GM23338 (cell line): ENCODE measurements at regions not wholly inside any gene's neighbourhood (a gene's known extent, or its start where the extent isn't known, plus 50 kb on each side); places are given as distances from the start of the nearest gene placed in this dataset.
A peak's percentile ranks its signal among the peaks of the same experiment; 100 is the strongest.

Source experiments
- ATAC-seq: fragments of 200-7000 bp; cut with Tn5 transposase; 3 replicates; pipeline ENCODE4 v1.9.1; 2020
- DNase-seq: peaks from one replicate; pipeline ENCODE4 v3.0.0-alpha.2; 2015; ENCODE audit warnings: low spot score
- H2AFZ ChIP-seq: fragments of 200-600 bp; sonication (generic); 2 replicates; pipeline ENCODE4 v1.8.0; 2016; ENCODE audit warnings: antibody characterized with exemption, mild to moderate bottlenecking, moderate library complexity
- H3F3A ChIP-seq: fragments of 200-600 bp; sonication (generic); replicated peaks from 2 replicates; pipeline ENCODE4 v1.8.0; 2017; ENCODE audit warnings: antibody characterized with exemption, mixed run types, low read depth
- H3K27ac ChIP-seq: fragments of 200-600 bp; sonication (generic); 2 replicates; pipeline ENCODE4 v1.6.1; 2016; ENCODE audit warnings: low read depth
- H3K27me3 ChIP-seq: fragments of 200-600 bp; sonication (generic); 2 replicates; pipeline ENCODE4 v1.8.0; 2016; ENCODE audit warnings: mild to moderate bottlenecking, mixed run types, moderate library complexity; ENCODE audit not compliant: insufficient read depth
- H3K36me3 ChIP-seq: fragments of 200-600 bp; sonication (generic); 2 replicates; pipeline ENCODE4 v1.8.0; 2016; ENCODE audit warnings: mild to moderate bottlenecking; ENCODE audit not compliant: insufficient read depth
- H3K4me1 ChIP-seq: fragments of 200-600 bp; sonication (generic); 2 replicates; pipeline ENCODE4 v1.8.0; 2016; ENCODE audit warnings: mild to moderate bottlenecking, moderate library complexity; ENCODE audit not compliant: insufficient read depth
- H3K4me2 ChIP-seq: fragments of 200-600 bp; sonication (generic); 2 replicates; pipeline ENCODE4 v1.7.1; 2017; ENCODE audit warnings: mixed run types
- H3K4me3 ChIP-seq: fragments of 200-600 bp; sonication (generic); 2 replicates; pipeline ENCODE4 v1.6.1; 2016; ENCODE audit warnings: mixed run types
- H3K79me2 ChIP-seq: fragments of 200-600 bp; sonication (generic); replicated peaks from 2 replicates; pipeline ENCODE4 v1.8.0; 2017; ENCODE audit warnings: mild to moderate bottlenecking; ENCODE audit not compliant: insufficient read depth
- H3K9me2 ChIP-seq: fragments of 200-600 bp; sonication (generic); 2 replicates; pipeline ENCODE4 v1.8.0; 2017; ENCODE audit not compliant: insufficient read depth
- H4K20me1 ChIP-seq: fragments of 200-600 bp; sonication (generic); replicated peaks from 2 replicates; pipeline ENCODE4 v1.8.0; 2017; ENCODE audit warnings: mild to moderate bottlenecking; ENCODE audit not compliant: insufficient read depth
- H3K27ac Mint-ChIP-seq: 2 replicates; pipeline ENCODE4 v1.8.0; 2020; ENCODE audit warnings: inconsistent platforms, mild to moderate bottlenecking, moderate library complexity, mixed read lengths
- H3K27me3 Mint-ChIP-seq: 3 replicates; pipeline ENCODE4 v1.8.0; 2022; ENCODE audit warnings: low read depth, mild to moderate bottlenecking, moderate library complexity, mixed read lengths, inconsistent platforms; ENCODE audit not compliant: insufficient read depth, poor library complexity
- H3K36me3 Mint-ChIP-seq: 3 replicates; pipeline ENCODE4 v1.8.0; 2021; ENCODE audit warnings: low read depth, mild to moderate bottlenecking, inconsistent platforms, moderate library complexity, mixed read lengths
- H3K4me1 Mint-ChIP-seq: 3 replicates; pipeline ENCODE4 v1.8.0; 2020; ENCODE audit warnings: mild to moderate bottlenecking, inconsistent platforms, mixed read lengths
- H3K4me3 Mint-ChIP-seq: 3 replicates; pipeline ENCODE4 v1.8.0; 2021; ENCODE audit warnings: moderate library complexity, mild to moderate bottlenecking, inconsistent platforms, mixed read lengths
- H3K9me3 Mint-ChIP-seq: 3 replicates; pipeline ENCODE4 v1.8.0; 2020; ENCODE audit warnings: moderate library complexity, mild to moderate bottlenecking, inconsistent platforms, mixed read lengths
- CTCF ChIP-seq, 2 experiments: fragments of 200-600 bp in 1 of 2; sonication (generic) in 1 of 2; conservative IDR thresholded peaks; 2 replicates each; pipeline versions ENCODE4 v1.5.1 to v1.6.1; 2016 to 2017; ENCODE audit warnings: antibody characterized with exemption in 2 of 2, low read depth in 2 of 2, mild to moderate bottlenecking in 2 of 2, moderate library complexity in 1 of 2
- ETS1 ChIP-seq: IDR thresholded peaks from 2 replicates; pipeline ENCODE4 v1.6.1; 2016; ENCODE audit warnings: antibody characterized with exemption
- EZH2 ChIP-seq: fragments of 200-600 bp; sonication (generic); IDR thresholded peaks from one replicate; pipeline ENCODE4 v1.8.0; 2017; ENCODE audit warnings: antibody characterized with exemption, mild to moderate bottlenecking, low read depth; ENCODE audit not compliant: unreplicated experiment
- EZH2phosphoT487 ChIP-seq: fragments of 200-600 bp; sonication (generic); IDR thresholded peaks from one replicate; pipeline ENCODE4 v1.8.1; 2018; ENCODE audit warnings: antibody characterized with exemption; ENCODE audit not compliant: unreplicated experiment
- JUNB ChIP-seq: IDR thresholded peaks from one replicate; pipeline ENCODE4 v1.6.1; 2016; ENCODE audit warnings: antibody characterized with exemption; ENCODE audit not compliant: unreplicated experiment
- NANOG ChIP-seq: IDR thresholded peaks from 2 replicates; pipeline ENCODE4 v1.6.1; 2016; ENCODE audit warnings: antibody characterized with exemption, borderline replicate concordance
- POLR2AphosphoS5 ChIP-seq: IDR thresholded peaks from 2 replicates; pipeline ENCODE4 v1.6.1; 2016; ENCODE audit warnings: antibody characterized with exemption, low read depth
- REST ChIP-seq: IDR thresholded peaks from one replicate; pipeline ENCODE4 v1.6.1; 2018; ENCODE audit warnings: antibody characterized with exemption; ENCODE audit not compliant: unreplicated experiment
- STAT1 ChIP-seq: IDR thresholded peaks from one replicate; pipeline ENCODE4 v1.6.1; 2016; ENCODE audit warnings: antibody characterized with exemption; ENCODE audit not compliant: unreplicated experiment
- ZNF114 ChIP-seq: fragments of 250-450 bp; sonication (Bioruptor Pico); IDR thresholded peaks from 2 replicates; pipeline ENCODE4 v1.5.0; 2020; ENCODE audit warnings: mild to moderate bottlenecking, moderate library complexity
- ZNF331 ChIP-seq: fragments of 250-450 bp; sonication (Bioruptor Pico); IDR thresholded peaks from 2 replicates; pipeline ENCODE4 v1.5.0; 2020; ENCODE audit warnings: low read depth, mild to moderate bottlenecking, moderate library complexity
- ZNF462 ChIP-seq: fragments of 250-450 bp; sonication (Bioruptor Pico); IDR thresholded peaks from 2 replicates; pipeline ENCODE4 v1.5.0; 2020; ENCODE audit warnings: mild to moderate bottlenecking, moderate library complexity

GRCh38 chr11:22477312-22477711 lies 139.1 kb downstream of the SLC17A6 start (continued):
- TF ChIP-seq ZNF462 (CRISPR knock-in tag) (no peak), EZH2 (no peak), STAT1 (no peak), REST (no peak), ZNF114 (no peak)

- 0 out of 2 replicates have a peak overlapping the region, but pooled peaks have one; percentile 35 for H2AFZ ChIP-seq
- Mint-ChIP-seq H3K4me1 (no peaks in the 10 kb centered on the region; the same call in 2 of the 3 replicates), H3K4me3 (no peak overlapping the region), H3K36me3 (no peaks in the 10 kb centered on the region), H3K9me3 (no peaks in the 10 kb centered on the region), H3K27me3 (no peaks in the 10 kb centered on the region), H3K27ac (no peak overlapping the region)
- H3K9me2 ChIP-seq, result no peaks in the 10 kb centered on the region; the same call in 1 of the 2 replicates
- no peak overlapping the region for H3K27ac ChIP-seq
- no peaks in the 10 kb centered on the region for H4K20me1 ChIP-seq
- ATAC-seq (no peak), DNase-seq (no peak)
- no peaks in the 10 kb centered on the region for H3K4me1 ChIP-seq
- H3K4me2 ChIP-seq, result no peak overlapping the region
- no peaks in the 10 kb centered on the region for H3K27me3 ChIP-seq
- H3K36me3 ChIP-seq, result no peaks in the 10 kb centered on the region
- H3F3A ChIP-seq, result no peaks in the 10 kb centered on the region
- no peaks in the 10 kb centered on the region for H3K79me2 ChIP-seq
- H3K4me3 ChIP-seq, result no peak overlapping the region
- TF ChIP-seq ETS1 (no peak), ZNF331 (CRISPR knock-in tag) (no peak), EZH2phosphoT487 (no peak), CTCF (conservative IDR thresholded peaks at IDR 0.05; ENCODE audit: low read depth in 2 of 2) (no peak), POLR2AphosphoS5 (no peak), EZH2 (no peak), NANOG (no peak), JUNB (no peak)
Observed at GRCh38 chr11:22476589-22476988, 138.4 kb downstream of the SLC17A6 start.
